ENCODE measurements at regions not wholly inside any gene's neighbourhood (a gene's known extent, or its start where the extent isn't known, plus 50 kb on each side); places are given as distances from the start of the nearest gene placed in this dataset.

GRCh38 chr10:78547397-78547796, 513.7 kb downstream of the RPS24 start:
- no peak overlapping the region for H3K27ac Mint-ChIP-seq (ENCODE audit: unreplicated experiment)

GRCh38 chr10:78547905-78548304, 514.2 kb downstream of the RPS24 start:
- H3K27me3 Mint-ChIP-seq (ENCODE audit: low read depth): peaks cover 13% of the 10 kb centered on the region
- TF ChIP-seq, protein P1, sequence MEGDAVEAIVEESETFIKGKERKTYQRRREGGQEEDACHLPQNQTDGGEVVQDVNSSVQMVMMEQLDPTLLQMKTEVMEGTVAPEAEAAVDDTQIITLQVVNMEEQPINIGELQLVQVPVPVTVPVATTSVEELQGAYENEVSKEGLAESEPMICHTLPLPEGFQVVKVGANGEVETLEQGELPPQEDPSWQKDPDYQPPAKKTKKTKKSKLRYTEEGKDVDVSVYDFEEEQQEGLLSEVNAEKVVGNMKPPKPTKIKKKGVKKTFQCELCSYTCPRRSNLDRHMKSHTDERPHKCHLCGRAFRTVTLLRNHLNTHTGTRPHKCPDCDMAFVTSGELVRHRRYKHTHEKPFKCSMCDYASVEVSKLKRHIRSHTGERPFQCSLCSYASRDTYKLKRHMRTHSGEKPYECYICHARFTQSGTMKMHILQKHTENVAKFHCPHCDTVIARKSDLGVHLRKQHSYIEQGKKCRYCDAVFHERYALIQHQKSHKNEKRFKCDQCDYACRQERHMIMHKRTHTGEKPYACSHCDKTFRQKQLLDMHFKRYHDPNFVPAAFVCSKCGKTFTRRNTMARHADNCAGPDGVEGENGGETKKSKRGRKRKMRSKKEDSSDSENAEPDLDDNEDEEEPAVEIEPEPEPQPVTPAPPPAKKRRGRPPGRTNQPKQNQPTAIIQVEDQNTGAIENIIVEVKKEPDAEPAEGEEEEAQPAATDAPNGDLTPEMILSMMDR (IDR thresholded peaks at IDR 0.05): no peak
- no peaks in the 10 kb centered on the region for H3K36me3 Mint-ChIP-seq (ENCODE audit: low read depth)
- H3K9me3 Mint-ChIP-seq (ENCODE audit: low read depth): no peaks in the 10 kb centered on the region
- H3K27ac Mint-ChIP-seq (ENCODE audit: unreplicated experiment): no peak overlapping the region
- H3K4me3 Mint-ChIP-seq (ENCODE audit: unreplicated experiment): no peak overlapping the region
- no peak for DNase-seq (ENCODE audit: low spot score)
- H3K4me1 Mint-ChIP-seq (ENCODE audit: low read depth): peaks cover 31% of the 10 kb centered on the region

More at GRCh38 chr10:78547397-78547796, 513.7 kb downstream of the RPS24 start:
- H3K9me3 Mint-ChIP-seq (ENCODE audit: low read depth): no peaks in the 10 kb centered on the region
- no peak overlapping the region for H3K4me3 Mint-ChIP-seq (ENCODE audit: unreplicated experiment)
- TF ChIP-seq, protein P1 (IDR thresholded peaks at IDR 0.05): no peak
- H3K27me3 Mint-ChIP-seq (ENCODE audit: low read depth): peaks cover 13% of the 10 kb centered on the region
- DNase-seq (ENCODE audit: low spot score): no peak
- no peaks in the 10 kb centered on the region for H3K36me3 Mint-ChIP-seq (ENCODE audit: low read depth)
- peaks cover 27% of the 10 kb centered on the region for H3K4me1 Mint-ChIP-seq (ENCODE audit: low read depth)

GRCh38 chr10:78548369-78548768, 514.7 kb downstream of the RPS24 start:
- no peak overlapping the region for H3K27ac Mint-ChIP-seq (ENCODE audit: unreplicated experiment)
- no peaks in the 10 kb centered on the region for H3K9me3 Mint-ChIP-seq (ENCODE audit: low read depth)
- no peak overlapping the region for H3K4me3 Mint-ChIP-seq (ENCODE audit: unreplicated experiment)
- TF ChIP-seq, protein P1 (IDR thresholded peaks at IDR 0.05): no peak
- no peak for DNase-seq (ENCODE audit: low spot score)
- H3K4me1 Mint-ChIP-seq (ENCODE audit: low read depth): peaks cover 35% of the 10 kb centered on the region
- no peaks in the 10 kb centered on the region for H3K36me3 Mint-ChIP-seq (ENCODE audit: low read depth)
- peaks cover 13% of the 10 kb centered on the region for H3K27me3 Mint-ChIP-seq (ENCODE audit: low read depth)

DNA sequence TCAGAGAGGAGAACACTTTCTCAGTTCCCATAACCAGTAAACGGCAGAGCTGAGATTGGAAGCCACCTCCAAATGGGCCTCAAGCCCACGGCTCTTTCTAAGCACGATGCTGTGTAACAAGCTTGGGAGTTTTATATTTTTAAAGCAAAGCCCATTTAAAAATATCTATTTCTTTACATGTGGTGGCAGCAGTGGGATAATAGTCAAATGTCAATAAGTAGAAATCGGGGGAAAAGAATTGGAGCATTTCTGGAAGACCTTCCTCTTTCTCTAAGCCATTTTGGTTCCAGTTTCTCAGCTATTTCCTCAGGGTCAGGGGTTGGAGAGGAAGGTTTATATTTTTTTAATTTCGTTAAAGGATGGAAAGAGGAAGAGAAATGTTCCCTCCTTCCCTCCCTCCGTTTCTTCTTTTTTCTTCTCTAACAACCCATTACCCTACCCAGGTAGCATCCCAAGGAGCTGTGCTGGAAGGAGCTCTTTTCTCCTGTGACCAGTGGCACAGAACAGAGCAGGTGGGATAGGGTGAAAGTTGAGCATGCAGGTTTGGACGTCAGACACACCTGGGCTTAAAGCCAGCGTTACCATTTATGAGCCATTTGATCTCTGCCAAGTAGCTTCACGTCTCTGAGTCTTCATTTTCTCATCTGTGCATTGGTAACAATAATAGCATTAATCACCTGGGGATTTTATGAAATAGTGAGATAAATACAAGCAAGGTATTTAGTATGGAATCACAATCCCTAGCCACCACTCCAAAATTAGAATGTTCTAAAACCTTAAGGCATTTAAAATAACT, 515.7 kb downstream of the RPS24 start:
- H3K4me1 Mint-ChIP-seq (ENCODE audit: low read depth): peaks cover 26% of the 10 kb centered on the region

DNA sequence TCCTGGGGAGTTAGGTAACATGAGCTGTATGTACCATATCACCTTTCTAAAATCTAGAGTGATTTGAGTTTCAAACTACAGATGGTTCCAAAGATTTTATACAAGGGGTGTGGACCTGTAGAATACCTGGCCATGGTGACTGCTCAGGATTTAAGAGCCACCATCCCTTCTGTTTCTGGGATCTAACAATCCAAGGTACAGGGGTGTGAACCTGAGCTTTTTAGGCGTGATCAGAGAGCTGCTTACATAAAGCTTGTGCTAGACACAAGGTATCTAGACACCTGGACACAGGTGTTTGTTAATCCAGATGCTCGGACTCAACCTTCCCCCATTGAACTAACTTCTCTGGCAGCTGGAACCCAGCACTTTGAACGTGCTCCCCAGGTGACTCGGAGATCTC, 516.4 kb downstream of the RPS24 start:
- H3K27ac Mint-ChIP-seq (ENCODE audit: unreplicated experiment): no peak overlapping the region
- no peaks in the 10 kb centered on the region for H3K9me3 Mint-ChIP-seq (ENCODE audit: low read depth)
- H3K36me3 Mint-ChIP-seq (ENCODE audit: low read depth): no peaks in the 10 kb centered on the region
- TF ChIP-seq, protein P1 (IDR thresholded peaks at IDR 0.05): no peak
- H3K4me3 Mint-ChIP-seq (ENCODE audit: unreplicated experiment): no peak overlapping the region
- DNase-seq (ENCODE audit: low spot score): no peak
- peaks cover 23% of the 10 kb centered on the region for H3K4me1 Mint-ChIP-seq (ENCODE audit: low read depth)
- H3K27me3 Mint-ChIP-seq (ENCODE audit: low read depth): peaks cover 13% of the 10 kb centered on the region

More for the DNA sequence above, 515.7 kb downstream of the RPS24 start:
- H3K9me3 Mint-ChIP-seq (ENCODE audit: low read depth): no peaks in the 10 kb centered on the region
- peaks cover 13% of the 10 kb centered on the region for H3K27me3 Mint-ChIP-seq (ENCODE audit: low read depth)
- H3K27ac Mint-ChIP-seq (ENCODE audit: unreplicated experiment): no peak overlapping the region
- no peaks in the 10 kb centered on the region for H3K36me3 Mint-ChIP-seq (ENCODE audit: low read depth)
- TF ChIP-seq, protein P1 (IDR thresholded peaks at IDR 0.05): no peak
- H3K4me3 Mint-ChIP-seq (ENCODE audit: unreplicated experiment): no peak overlapping the region
- DNase-seq (ENCODE audit: low spot score): no peak
